ENCODE measurements at regions not wholly inside any gene's neighbourhood (a gene's known extent, or its start where the extent isn't known, plus 50 kb on each side); places are given as distances from the start of the nearest gene placed in this dataset.
"Not testable (repeated sequence)": the region's sequence is repeated elsewhere in the genome, so short reads cannot be mapped to it uniquely, and the experiment has no call there.

DNA sequence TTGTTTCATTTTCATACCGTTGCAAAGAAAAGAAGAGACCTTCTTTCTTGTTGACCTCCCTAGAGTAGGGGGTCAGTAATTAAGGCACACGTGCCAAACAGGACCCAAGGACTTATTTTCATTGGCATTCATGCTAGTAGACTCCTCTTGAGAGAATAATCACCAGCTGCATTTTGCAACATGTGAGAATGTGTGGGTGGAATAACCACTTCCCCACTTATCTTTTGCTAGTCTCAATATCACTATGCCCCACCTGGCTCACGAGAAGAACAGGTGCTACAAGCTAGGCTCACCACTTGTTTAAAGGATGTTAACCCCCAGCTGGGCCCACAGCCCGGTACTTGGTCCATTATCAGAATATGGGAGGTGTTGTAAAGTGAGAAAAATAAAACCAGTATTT is 460.7 kb upstream of the MEF2C start:
- DNase-seq (ENCODE audit: low spot score), result no peak

DNA sequence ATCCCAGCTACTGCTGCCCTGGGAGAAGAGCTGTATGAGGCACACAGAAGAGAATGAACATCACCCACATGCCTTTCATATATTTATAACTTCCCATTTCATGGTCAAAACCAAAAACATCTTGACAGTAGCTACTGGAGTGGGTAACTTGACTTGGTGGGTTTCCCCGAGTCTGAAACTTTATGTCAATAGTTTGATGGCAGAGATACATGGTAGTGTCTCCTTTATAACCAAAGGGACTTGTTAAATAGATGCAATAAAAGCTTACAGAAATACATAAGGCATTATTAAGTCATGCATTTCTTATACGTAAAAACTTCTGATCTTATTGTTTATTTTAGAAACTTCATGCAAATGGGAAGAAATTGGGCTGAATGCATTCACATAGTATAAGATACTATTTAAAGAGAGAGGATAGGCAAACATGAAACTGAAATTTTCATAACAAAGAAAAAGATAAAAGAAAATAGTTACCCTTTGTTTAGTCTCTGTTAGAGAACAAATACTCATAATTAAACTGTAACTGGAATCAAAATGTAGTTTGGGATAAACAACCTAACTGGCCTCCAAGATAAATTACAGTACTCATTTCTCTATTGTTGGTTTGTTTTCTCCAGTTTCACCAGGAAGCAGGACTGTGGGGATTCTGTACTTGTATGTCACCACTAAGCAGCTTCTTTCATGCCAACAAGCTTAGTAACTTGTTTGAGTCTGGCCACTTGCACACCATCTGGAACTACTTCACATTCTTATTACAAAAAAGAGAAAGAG is 459.3 kb upstream of the MEF2C start:
- DNase-seq (ENCODE audit: low spot score), result peak; percentile 72

DNA sequence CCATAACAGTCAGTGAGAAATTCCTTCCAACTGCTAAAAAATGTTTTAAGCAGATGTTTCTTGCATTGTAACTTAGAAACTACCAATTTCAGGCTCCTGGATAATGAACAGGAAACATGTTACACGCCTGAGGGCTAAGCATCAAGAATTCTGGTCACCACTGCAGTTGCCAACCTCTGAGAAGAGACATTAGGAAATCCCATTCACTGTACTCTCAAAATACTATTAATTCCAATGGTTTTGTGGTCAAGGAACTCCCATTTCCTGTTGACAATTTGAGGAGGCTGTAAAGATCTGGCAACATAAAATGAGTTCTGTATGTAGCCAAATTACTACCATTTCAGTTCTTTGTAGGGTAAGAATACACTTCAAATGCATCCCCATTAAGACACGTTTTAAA is 456.0 kb upstream of the MEF2C start:
- DNase-seq (ENCODE audit: low spot score), result no peak

DNA sequence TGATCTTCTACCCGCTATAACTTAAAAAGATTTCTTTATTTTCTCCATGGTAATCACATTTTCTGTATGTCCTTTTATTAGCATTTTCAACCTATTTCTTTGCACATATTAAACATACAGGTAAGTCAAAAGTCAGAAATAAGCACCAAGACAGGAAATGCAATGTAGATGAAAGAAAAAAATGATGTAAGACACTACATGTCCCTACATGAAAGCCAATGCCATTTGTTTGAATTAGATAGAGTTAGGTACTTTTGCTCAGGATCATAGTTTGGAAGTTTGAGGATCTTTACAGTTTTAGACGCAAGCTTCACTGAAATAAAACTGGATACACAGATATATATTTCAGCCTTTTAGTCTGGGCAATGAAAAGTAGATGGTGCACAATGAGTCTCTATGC is 453.1 kb upstream of the MEF2C start:
- DNase-seq (ENCODE audit: low spot score), result no peak

DNA sequence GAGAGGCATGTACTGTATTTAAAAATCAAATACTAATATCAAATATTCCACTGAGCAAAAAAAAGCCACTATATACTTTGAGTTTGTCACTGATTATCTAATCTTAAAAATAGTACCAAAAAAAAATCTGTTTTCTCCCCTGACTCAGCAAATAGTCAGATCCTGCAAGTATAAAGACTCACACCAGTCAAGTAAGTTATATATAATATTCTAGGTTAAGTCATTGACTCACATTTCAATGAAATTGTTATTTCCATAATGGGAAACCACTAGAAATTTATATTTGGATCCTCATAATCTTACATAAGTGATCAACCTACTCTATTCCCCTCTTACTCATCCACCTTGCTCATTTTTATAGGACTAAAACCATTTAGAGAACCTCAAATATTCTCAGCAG is 447.2 kb upstream of the MEF2C start:
- DNase-seq (ENCODE audit: low spot score), result no peak

DNA sequence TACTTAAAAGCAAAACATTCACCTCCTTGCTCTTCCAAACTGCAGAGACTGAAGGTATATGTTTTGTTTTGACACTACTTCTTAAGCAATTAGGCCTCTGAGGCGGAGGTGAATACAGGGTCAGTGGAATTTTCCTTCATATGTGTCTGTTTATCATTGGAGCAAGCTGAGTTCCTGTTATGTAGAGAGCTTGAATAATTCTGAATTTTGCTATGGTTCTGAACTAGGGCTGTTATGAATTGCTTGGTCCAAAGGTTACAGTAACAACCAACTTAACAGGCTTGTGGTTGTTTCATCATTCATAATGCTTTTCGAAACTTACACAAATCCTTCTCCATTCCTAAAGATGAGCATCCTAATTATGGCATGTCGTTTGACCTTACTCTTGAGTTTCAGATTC is 444.6 kb upstream of the MEF2C start:
- no peak for DNase-seq (ENCODE audit: low spot score)

DNA sequence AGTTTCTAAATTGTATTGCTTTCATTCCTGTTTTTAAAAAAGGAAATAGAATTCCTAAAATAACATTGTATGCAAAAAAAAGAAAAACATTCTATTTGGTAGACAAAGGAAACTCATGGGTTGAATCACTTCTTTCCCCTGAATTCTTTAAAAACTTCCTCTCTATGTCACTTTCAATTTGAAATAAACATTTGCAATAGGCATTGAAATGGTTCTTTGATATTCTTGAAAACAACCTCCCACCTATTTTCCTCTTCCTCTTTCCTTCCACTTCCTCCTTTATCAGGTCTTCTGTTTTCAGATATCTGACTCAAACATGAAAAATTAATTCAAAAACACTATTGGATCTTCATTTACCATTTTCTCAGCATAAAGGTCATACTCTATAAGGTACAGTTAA is 442.0 kb upstream of the MEF2C start:
- no peak for DNase-seq (ENCODE audit: low spot score)

DNA sequence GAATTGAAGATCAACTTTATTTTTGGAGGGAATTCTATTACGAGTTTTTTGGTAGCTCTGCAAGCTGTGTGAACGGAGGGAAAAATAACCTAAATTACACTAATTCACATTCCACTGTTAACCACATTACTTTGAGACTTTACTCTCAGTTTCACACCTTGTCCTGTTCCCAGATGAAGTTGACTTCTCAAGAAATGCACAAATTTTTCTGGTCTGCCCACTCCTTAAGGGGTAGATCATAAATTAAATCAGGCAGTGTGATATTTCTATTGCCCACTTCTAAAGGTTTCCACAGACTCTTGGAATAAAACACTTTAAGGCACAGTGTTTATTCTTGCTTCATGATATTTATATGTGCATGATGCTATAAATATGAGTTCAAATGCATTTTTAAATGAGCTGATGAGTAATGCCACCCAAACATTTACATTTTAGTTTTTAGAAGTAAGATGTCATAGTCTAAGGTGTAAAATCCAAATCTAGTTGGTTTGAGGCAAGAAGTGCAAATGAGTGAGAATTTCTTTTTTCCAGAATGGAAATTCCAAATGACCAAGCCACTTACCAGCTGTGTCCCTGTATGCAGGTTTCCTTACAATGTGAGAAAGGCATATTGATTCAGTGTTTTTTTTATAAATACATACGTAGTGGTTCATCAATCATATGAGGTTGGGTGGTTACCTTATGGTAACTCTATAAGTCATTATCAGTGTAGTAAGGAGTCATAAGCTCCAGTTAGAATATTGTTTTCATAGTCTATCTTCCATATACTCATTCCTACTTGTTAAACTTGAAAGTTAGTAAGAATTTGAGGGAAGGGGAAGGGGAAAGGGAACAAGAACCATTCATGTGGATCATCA is 437.7 kb upstream of the MEF2C start:
- DNase-seq (ENCODE audit: low spot score), result no peak

DNA sequence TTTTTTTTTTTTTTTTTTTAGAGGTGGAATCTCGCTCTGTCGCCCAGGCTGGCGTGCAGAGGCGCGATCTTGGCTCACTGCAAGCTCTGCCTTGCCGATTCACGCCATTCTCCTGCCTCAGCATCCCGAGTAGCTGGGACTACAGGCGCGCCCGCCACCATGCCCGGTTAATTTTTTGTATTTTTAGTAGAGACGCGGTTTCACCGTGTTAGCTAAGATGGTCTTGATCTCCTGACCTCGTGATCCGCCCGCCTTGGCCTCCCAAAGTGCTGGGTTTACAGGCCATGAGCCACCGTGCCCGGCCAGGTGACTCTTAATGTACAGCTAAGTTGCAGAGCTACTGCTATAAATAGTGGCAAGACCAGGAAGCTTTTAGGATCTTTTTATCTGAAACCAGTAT is 434.9 kb upstream of the MEF2C start:
- not testable (repeated sequence) for DNase-seq (ENCODE audit: low spot score)

DNA sequence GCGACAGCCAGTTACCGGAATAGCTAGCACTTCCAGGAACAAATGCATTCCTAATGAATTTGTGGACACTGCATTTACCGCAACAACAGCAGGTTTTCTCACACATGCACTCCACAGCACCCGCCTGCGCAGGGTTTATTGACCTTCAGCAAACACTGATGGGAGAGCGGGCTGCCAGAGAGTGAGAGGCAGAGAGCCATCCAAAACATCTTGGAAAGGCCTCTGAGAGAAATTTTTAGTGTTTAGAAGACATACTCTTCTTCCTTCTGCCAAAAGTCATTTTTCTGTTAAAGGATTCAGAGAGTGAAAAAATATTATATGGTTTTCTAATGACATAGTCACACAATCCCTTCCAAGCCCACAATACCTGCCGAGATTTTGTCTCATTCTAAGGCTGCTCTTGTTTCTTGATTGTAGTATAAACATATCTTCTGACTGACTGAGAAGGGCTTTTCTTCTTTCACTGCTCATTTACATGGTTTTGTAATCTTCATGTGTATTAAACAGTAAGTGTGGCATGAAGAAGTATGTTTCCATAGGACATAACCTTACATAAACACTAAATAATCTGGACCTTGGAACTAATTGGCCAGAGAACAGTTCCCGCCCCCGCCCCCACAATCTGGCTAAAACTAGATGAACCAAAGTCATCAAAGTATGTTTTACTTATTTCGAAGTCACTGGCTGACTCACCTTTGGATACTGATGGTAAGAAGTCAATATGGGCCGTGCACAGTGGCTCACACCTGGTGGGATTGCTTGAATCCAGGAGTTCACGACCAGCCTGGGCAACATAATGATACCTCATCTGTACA is 432.5 kb upstream of the MEF2C start:
- peak; percentile 30 for DNase-seq (ENCODE audit: low spot score)

DNA sequence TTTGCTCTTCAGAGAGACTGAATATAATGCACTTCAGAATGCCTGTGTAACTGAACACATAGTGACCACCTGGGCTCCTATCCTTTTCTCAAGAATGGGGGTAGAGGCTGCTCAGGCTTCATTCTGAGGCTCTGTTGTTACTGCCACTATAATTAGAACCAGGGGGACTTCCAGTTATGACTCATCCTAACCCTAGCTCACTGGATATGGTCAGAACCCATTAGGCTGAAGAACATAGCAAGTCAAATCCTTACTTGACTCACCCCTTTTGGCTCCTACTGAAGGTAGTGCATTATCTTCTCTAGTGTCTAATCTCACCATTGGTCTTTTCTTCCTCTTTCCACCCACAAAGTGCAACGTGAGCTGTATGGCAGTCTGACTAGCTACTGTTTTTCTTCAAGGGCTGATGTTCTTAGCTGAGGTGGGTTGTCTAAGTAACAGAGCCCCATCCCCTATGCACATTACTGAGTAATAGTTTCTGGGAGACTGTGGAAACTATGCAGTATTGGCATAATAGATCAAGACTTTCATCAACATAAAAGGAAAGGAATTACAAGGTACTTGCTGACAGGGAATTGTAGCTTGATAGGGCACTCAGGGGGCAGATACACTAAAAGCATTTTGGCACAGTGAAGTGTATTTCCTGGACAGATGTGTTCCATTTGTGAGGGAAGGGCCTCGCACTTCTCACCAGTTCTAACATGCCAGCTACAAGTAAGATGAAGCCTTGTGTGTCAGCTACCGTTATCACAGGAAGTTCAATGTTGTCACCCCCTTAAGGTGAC is 431.0 kb upstream of the MEF2C start:
- DNase-seq (ENCODE audit: low spot score), result peak; percentile 98

DNA sequence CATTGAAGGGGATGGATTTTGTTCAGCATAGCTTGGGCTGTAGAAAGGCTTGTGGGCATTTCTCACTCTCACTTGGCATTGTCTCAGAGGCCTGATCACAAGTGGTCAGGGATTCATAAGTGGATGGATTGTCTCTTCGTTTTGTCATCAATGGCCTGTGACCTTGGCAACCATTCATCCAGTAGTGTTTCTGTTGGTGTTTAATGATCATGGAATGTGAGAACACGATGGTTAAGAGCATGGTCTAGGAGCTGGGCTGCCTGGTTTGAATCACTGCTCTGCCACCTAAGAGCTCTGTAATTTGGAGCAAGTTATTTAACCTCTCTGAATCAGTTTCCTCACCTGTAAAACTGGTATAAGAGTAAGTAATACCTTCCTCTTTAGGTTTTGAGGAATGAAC is 430.1 kb upstream of the MEF2C start:
- DNase-seq (ENCODE audit: low spot score), result peak; percentile 100

DNA sequence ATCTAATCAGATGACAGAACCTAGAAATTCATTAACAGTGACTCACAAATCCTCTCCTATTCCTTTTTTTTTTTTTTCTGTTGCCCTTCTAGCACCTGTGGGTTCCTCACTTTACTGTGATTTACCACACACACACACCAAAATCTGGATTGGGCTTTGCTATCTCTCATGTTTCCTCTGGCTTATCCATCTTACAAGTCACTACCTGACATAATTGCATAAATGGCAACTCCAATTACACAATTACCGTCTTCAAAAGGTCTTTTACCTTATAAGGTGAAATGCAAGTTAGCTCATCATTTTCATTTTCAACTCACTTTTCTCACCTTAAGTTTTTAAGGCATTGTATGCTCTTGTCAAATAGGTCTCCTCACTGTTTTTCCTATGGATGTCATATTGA is 426.3 kb upstream of the MEF2C start:
- DNase-seq (ENCODE audit: low spot score), result peak; percentile 55

DNA sequence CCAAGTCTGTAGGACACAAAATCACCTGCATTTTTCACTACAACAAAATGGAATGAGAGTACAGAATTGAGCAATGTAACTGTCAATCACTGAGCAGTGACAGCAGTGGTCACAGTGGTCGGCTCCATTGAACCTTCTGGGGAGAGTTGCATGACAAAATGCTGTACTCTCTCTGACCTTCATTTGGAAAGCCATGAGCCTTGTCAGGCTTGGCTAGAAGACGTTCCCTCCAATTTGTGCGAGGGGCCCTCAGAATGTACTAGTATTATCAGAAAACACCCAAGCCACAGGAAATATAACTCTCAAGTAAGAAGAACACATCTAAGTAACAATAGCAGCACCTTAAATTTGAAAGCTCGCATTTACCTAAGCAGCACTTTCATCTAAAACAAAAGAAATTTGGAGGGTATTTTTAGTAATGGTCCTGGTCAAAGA is 425.6 kb upstream of the MEF2C start:
- DNase-seq (ENCODE audit: low spot score), result peak; percentile 42

DNA sequence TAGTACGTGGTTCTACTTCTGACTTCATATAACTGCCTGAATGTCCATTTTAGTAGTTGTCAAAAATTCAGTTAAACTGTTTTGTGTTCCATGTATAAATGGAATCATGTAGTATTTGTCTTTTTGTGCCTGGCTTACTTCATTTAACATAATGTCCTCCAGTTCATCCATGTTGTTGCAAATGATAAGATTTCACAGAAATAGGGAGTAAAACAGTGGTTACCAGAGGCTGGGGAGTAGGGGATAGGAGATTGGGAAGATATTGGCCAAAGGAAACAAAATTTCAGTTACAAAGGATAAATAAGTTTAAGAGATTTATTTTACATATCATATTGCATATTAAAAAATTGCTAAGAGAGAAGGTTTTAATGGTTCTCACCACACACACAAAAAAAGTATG is 425.0 kb upstream of the MEF2C start:
- no peak for DNase-seq (ENCODE audit: low spot score)

DNA sequence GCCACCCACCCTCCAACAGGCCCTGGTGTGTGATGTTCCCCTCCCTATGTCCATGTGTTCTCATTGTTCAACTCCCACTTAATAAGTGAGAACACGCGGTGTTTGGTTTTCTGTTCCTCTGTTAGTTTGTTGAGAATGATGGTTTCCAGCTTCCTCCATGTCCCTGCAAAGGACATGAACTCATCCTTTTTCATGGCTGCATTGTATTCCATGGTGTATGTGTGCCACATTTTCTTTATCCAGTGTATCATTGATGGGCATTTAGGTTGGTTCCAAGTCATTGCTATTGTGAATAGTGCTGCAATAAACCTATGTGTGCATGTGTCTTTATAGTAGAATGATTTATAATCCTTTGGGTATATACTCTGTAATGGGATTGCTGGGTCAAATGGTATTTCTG is 424.2 kb upstream of the MEF2C start:
- not testable (repeated sequence) for DNase-seq (ENCODE audit: low spot score)

DNA sequence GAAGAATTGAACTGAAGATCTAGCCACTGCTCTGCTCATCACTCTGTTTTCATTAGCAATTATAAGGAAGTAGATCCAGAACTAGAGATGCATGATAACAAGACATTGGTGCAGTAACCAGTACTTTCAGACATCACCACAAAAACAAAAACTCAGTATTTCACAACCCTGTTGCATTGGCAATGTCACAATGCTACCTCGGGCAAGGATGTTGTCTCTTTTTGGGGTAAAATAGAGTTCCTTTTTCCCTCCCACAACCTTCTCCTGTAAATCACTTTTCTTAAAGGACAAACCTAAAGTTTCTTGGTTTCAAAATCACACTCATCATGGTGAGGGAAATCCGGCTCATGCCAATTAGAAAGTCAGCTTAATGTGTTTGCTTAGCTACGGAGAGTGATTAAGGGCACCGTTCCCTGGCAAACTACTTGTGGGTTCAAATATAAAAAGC is 420.1 kb upstream of the MEF2C start:
- no peak for DNase-seq (ENCODE audit: low spot score)

DNA sequence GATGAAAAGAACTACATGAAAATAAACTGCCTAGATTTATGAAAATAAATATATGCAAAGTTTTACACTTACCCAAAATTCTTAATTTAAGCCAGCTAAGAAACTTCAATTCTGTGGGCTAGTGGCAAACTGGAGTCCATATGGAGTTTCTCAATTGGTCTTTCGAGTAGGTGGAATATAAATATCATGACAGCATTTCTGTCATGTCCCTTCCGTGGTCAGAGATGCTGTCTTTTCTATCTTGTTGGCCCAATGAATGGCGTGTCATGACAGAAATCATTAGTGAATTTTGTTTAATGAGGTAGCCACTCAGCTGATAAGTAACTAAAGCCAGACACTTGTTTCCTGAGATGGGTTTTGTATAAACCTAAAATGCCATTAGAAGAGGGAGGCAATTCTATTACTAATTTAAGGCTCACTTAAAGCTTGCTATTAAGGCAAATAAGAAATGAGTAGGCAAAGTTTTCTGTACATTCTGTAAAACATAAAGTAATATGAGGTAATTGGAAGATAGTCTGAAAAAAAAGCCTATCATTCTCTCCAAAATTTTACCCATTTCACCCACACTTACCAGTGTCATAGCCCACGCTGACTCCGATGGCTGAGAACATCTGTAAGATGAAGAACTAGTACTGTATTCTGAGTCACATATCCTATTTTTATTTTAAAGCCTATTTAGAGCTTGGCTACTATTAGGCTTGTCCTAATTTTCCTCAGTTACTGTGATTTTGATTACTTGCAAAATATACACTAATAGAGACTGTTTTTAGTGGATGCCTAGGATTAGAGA is 419.3 kb upstream of the MEF2C start:
- no peak for DNase-seq (ENCODE audit: low spot score)

DNA sequence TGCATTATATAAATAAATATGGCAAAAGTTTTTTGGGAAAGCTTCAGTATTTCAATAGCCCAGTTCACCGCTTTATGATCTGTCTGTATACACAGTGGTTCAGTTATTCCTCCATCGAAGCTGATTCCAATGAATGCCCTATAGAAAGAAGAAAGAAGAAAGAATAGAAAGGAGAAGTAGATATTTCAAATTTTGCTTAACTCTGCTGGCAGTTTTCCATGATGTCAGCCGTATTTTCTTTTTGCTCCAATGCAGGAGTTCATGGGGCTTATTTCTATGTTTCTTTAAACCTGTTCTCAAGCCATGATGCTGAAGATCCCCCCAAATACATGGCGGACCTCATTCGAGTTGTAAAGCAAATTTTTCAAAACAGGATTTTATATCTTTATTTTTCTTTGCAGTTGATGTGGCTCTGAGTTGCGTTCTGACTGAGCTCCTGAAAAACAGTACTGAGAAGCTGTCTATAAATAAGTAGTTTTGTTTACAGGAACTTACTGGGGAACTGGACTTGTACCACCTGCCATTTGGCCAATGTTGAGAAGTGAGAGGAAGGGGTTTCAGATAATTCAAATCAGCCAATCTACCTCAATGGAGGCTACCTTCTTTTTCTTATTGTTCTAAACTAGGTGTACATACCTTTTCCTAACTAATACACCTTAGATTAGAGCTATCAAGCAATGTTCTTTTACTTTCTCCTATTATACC is 418.5 kb upstream of the MEF2C start:
- no peak for DNase-seq (ENCODE audit: low spot score)

DNA sequence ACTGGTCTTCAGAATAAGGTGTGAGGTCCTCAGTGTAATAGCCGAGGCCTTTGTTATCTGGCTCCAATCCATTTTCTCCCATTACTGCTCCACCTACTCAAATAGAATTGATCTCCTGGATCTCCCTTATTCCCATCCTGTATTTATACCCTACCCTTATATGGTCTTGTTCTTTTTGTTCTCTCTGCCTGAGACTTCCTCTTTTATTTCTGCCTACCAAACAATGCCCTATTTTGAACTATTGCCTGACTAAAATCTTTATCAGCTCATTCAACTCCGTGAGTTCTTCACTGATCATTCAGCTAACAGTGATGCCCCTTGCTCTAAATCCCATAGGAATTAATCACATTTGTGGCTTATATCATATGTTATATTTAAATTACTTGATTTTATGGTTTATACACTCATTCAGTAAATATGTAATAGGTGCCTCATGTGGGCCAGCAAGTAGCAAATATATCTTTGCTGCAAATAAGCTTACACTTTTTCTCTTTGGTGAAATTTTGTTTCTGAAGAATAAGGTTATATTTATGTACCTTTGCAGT is 417.5 kb upstream of the MEF2C start:
- DNase-seq (ENCODE audit: low spot score), result no peak
